HG03442 (cell line): ENCODE measurements at regions not wholly inside any gene's neighbourhood (a gene's known extent, or its start where the extent isn't known, plus 50 kb on each side); places are given as distances from the start of the nearest gene placed in this dataset.
"Not testable (repeated sequence)": the region's sequence is repeated elsewhere in the genome, so short reads cannot be mapped to it uniquely, and the experiment has no call there.

Source experiments
- ATAC-seq: cut with Tn5 transposase; IDR thresholded peaks from one replicate; pipeline ENCODE4 v1.9.1; 2021; ENCODE audit warnings: mild to moderate bottlenecking, moderate library complexity; ENCODE audit not compliant: unreplicated experiment

GRCh38 chr14:37838778-37839177 is 243.3 kb downstream of the TTC6 start:
- not testable (repeated sequence) for ATAC-seq

- not testable (repeated sequence) for ATAC-seq
Measured at GRCh38 chr14:37841039-37841438, 245.6 kb downstream of the TTC6 start.

DNA sequence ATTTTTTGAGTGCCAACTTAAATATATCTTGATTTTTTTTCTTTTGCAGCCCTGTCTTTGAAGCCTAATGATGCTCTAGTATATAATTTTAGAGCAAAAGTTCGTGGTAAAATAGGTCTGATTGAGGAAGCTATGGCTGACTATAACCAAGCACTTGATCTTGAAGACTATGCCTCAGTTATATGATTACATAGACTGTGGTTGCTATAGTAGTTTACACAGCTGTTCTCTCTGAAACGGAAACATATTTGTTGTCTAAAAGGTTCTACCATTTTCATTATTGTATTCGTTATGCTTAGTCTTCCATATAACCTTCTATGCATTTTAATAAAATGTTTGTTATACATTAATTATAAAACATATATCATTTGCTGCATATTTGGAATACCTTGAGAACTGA is 246.7 kb downstream of the TTC6 start:
- no peak for ATAC-seq

GRCh38 chr14:37843954-37844607 is 248.7 kb downstream of the TTC6 start:
- no peak for ATAC-seq

- no peak for ATAC-seq
Measured at GRCh38 chr14:37844614-37845013, 249.2 kb downstream of the TTC6 start.

DNA sequence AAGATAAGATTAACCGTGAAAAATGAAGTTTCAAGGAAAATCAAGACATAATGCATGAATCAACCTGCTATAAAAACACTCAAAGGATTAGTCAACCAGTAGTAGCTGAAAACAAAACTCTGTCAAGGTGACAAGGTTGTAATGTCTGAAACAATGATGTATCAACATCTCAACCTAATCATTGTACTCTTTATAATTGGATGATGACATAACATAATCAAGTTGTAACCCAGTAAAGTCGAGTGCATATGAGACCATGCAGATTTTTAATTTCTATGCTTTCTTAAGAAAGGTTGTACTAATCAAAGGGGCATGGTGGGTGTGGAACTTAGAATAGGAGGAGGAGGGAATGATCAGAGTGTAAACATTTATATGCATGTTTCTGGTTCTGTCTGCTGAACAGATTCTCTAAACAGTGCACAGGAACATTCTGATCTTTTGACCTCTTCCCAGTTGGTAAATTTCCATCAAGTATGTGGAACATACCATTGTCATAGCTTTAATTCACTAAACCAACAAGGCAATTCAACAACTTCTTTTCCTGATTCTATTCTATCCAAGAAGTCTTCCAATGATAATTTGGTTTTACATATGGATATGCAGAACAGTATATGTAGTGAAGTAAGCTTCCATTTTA is 253.7 kb downstream of the TTC6 start:
- ATAC-seq: no peak

- ATAC-seq: no peak
Measured at GRCh38 chr14:37851054-37851453, 255.6 kb downstream of the TTC6 start.

GRCh38 chr14:37855871-37856270 is 260.4 kb downstream of the TTC6 start:
- no peak for ATAC-seq

GRCh38 chr14:37857774-37858266 is 262.4 kb downstream of the TTC6 start:
- no peak for ATAC-seq

DNA sequence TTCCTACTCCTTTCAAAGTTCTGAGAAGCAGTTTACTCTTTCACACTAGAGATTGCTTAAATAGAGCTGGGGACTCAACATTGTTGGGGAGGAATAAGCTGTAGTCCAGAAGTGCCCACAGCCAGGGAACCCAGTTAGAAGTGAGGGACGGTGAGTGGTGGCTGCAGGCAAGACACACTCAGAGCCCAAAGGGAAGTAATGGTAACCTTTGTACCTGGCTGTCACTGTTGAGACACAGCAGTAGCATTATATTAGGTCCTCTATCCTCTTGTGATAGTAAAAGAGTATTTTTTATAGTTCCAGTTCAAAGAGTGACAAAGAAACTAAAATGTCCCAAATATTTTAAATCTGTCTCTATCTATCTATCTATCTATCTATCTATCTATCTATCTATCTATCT is 263.3 kb downstream of the TTC6 start:
- ATAC-seq: no peak

- no peak for ATAC-seq
Measured at GRCh38 chr14:37859177-37859576, 263.7 kb downstream of the TTC6 start.

DNA sequence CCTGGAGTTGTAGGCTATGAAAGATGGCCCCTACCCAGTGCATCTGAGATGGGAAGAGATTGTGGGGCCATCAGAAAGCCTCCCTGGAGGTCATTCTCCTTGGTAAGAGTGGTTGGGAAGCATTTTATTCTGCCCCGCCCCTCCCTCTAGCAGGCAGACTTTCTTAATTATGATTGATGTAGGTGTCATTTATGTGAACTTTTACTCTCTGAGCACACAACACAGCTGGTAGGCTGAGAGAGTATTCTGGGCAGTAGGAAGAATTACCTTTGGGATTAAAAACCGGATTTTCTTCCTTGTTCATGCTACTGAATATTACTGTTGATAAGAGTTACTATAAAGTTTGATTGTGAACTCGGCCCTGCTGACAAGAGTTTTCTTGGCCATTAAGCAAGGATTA is 266.8 kb downstream of the TTC6 start:
- ATAC-seq: no peak

GRCh38 chr14:37864128-37864527 is 268.7 kb downstream of the TTC6 start:
- ATAC-seq: no peak

DNA sequence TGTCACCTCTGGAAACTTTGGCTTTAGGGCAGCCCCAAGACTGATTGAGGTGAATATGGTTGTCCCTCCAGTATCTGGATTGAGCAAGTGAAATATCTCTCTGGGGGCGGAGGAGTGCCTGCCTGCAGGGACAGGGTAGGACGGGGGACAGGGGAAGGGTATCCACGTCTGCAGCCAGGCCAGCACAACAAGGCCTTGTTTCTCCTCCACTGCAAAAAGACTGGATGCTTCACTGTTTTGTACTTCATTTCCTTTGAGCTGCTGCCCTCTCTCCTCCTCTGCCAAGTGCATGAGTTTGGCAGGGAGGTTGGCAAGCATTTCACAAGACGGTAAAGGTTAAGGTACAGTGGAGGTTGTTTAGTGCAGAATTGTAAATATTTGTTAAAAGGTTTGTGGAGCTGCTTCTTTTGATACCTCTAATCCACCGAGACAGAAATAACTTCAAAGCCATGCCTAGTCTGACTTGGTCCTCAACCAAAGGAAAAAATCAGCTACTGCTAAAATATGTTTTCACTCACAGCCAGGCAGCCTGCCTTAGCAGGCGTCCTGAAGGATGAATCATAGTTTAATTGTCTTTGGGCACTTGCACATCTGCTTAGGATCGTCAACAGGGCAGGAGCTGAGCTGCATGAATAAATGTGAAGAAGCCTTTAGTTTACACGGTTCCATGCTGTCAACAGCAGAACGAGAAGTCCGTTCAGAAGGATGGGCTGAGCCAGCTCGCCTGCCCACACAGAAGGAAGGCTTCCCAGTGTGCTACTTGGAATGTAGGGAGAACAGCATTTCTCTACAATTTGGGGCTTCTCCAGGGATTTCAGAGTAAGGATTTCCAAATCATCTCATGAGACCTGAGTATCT is 269.7 kb downstream of the TTC6 start:
- ATAC-seq: no peak

DNA sequence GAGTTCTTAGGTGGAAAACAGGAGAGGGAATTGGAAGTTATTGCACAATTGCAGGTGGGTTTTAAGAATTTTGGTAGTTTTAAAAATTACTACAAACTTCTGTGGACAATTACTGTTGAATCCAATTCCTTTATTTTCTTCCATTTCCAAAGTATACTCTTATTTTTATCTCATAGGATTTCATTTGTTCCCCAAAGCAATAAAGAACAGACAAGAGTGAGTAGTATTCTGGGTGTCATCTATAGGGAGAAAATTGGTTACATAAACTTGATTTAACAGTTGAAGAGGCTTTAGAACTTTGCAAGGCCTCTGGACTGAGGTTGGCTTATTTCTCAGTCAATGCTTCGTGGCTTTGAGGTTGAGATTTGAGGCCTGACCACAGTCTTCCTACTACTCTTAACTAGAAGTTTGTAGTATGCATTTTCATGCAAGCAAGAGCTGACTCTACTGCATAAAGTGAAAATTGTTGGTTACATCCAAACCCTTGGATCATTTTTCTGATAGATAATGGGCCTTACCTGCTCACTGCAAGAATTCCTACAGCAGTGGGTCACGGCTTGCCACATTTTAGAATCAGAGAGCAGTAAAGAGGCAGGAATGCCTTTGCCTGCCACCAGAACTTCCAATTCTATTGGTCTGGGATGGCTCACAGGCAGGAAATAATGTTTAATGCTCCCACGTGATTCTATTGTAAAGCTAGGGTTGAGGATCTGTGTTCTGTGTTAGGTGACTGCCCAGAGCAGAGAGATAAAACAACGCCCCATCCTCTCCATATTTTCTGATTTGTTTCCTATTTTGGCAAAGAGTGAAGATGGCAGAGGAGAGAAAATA is 270.5 kb downstream of the TTC6 start:
- no peak for ATAC-seq

DNA sequence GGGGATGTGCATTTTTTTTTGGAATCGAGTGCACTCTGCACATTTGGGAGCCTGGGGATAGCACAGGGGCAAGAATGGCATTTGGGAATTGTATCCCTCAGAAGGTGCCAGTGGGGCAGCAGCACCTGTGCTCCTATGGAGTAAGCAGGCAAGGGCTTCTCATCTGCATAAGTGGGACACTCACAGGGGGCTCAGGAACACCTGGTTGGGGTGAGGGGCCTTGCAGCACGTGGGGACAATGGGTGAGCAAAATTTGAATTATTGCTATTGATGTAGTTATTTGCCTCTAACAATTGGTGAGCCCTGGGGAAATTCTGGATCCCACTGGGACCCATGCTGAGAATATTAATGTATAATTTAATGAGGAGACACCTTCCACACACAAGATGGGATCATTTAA is 274.2 kb downstream of the TTC6 start:
- no peak for ATAC-seq

DNA sequence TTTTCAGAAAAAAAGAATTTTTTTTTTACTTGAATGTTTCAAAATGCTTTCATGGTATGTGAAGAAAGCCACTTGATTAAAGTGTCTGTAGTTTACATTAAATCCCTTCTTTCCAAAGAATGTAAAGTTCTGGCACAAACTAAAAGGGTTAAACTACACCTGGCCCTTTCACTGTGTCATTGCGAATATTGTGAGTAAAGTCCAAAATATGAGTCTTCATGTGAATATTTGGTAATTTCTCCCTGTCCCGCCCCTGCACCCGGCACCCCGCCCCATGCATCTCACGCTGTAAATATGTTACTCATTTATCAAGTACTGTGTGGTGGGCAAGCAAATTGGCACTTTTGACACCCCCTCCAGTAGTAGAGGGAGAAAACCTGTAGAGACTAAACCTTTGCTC is 274.7 kb downstream of the TTC6 start:
- ATAC-seq: no peak

- no peak for ATAC-seq
Measured at GRCh38 chr14:37870632-37871346, 275.4 kb downstream of the TTC6 start.

DNA sequence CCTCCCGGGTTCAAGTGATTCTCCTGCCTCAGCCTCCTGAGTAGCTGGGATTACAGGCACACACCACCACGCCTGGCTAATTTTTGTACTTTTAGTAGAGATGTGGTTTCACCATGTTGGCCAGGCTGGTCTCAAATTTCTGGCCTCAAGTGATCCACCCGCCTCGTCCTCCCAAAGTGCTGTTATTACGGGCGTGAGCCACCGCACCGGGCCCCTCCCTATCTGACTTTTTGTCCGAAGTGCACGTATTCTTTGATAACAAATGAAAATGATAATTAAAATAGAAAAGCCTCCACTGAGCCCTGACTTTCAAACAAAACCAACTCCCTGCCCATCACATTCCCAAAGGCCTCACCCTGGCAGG is 278.6 kb downstream of the TTC6 start:
- ATAC-seq: not testable (repeated sequence)

GRCh38 chr14:37874429-37875109 is 279.1 kb downstream of the TTC6 start:
- peak; percentile 98 for ATAC-seq
